ENCODE measurements at regions not wholly inside any gene's neighbourhood (a gene's known extent, or its start where the extent isn't known, plus 50 kb on each side); places are given as distances from the start of the nearest gene placed in this dataset.

DNA sequence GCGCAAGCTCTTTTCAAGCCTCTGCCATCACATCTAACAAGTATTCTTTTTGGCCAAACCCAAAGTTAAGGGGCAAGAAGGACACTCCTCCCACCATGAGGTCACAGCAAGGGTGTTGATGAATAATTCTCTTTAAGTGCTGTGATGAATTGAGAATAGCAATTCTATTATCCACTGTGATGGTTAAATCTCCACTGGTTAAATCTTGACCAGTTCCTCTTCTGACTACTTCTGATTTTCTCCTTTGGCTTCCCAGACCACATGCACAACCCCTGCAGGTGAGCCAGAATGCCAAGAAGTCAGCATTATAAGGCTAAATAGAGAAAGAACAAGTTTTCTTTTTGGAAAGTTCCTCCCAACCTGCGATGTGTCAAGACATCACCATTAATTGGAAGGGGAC is 90.6 kb upstream of the BCL2L14 start:
- TF ChIP-seq, protein P1, sequence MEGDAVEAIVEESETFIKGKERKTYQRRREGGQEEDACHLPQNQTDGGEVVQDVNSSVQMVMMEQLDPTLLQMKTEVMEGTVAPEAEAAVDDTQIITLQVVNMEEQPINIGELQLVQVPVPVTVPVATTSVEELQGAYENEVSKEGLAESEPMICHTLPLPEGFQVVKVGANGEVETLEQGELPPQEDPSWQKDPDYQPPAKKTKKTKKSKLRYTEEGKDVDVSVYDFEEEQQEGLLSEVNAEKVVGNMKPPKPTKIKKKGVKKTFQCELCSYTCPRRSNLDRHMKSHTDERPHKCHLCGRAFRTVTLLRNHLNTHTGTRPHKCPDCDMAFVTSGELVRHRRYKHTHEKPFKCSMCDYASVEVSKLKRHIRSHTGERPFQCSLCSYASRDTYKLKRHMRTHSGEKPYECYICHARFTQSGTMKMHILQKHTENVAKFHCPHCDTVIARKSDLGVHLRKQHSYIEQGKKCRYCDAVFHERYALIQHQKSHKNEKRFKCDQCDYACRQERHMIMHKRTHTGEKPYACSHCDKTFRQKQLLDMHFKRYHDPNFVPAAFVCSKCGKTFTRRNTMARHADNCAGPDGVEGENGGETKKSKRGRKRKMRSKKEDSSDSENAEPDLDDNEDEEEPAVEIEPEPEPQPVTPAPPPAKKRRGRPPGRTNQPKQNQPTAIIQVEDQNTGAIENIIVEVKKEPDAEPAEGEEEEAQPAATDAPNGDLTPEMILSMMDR (IDR thresholded peaks at IDR 0.05), result no peak
- TF ChIP-seq POLR2A (IDR thresholded peaks at IDR 0.05), result no peak

Measured in right lobe of liver (tissue), 4 donors.